Left lung (tissue), 4 donors: ENCODE measurements at regions not wholly inside any gene's neighbourhood (a gene's known extent, or its start where the extent isn't known, plus 50 kb on each side); places are given as distances from the start of the nearest gene placed in this dataset.
A peak's percentile ranks its signal among the peaks of the same experiment; 100 is the strongest.

Source experiments
- ATAC-seq: fragments of 200-7000 bp; cut with Tn5 transposase; one replicate; pipeline ENCODE4 v1.9.1; 2020; ENCODE audit warnings: moderate library complexity
- DNase-seq, 4 donors: peaks; one replicate each; pipeline ENCODE4 v3.0.0-alpha.2; 2013 to 2020
- H3K27ac ChIP-seq, 2 donors: fragments of 200-600 bp; sonication (generic) in 1 of 2; one replicate each; pipeline versions ENCODE4 v1.5.0 to v1.8.0; 2020 to 2021
- H3K27me3 ChIP-seq, 2 donors: fragments of 200-600 bp; sonication (generic) in 1 of 2; one replicate each; pipeline versions ENCODE4 v1.5.0 to v1.8.0; 2020 to 2021
- H3K36me3 ChIP-seq, 2 donors: fragments of 200-600 bp; sonication (generic) in 1 of 2; one replicate each; pipeline versions ENCODE4 v1.5.0 to v1.8.0; 2020 to 2021
- H3K4me1 ChIP-seq, 2 donors: fragments of 200-600 bp; one replicate each; pipeline ENCODE4 v1.8.0; 2021
- H3K4me3 ChIP-seq, 2 donors: fragments of 200-600 bp; sonication (generic) in 1 of 2; one replicate each; pipeline versions ENCODE4 v1.5.0 to v1.8.0; 2020 to 2021; ENCODE audit warnings: mild to moderate bottlenecking in 1 of 2
- H3K9me3 ChIP-seq, 2 donors: fragments of 200-600 bp; sonication (generic) in 1 of 2; one replicate each; pipeline versions ENCODE4 v1.5.0 to v1.8.0; 2020 to 2021
- CTCF ChIP-seq, 2 donors: fragments of 200-600 bp; sonication (generic) in 1 of 2; IDR thresholded peaks; one replicate each; pipeline versions ENCODE4 v1.5.0 to v1.8.0; 2021; ENCODE audit warnings: antibody characterized with exemption in 2 of 2
- intact Hi-C, 2 donors: fragments of 100-400 bp; cut with DNase I; formaldehyde crosslinking; loops; one replicate each; pipeline versions ENCODE4 v1.11.2 to v1.14.2; 2022
- donor health status: DM: no; HTN: yes; CAD: no.
- donor health status: DM: no; HTN: no; CAD: no.

- Histone ChIP-seq H3K36me3 (no peaks in the 10 kb centered on the region), H3K27ac (peak overlapping the region in 1 of 2 donors; percentile 5), H3K4me3 (no peak overlapping the region), H3K27me3 (no peaks in the 10 kb centered on the region), H3K4me1 (peaks cover 17 to 53% of the 10 kb centered on the region in 2 donors), H3K9me3 (no peaks in the 10 kb centered on the region)
- ATAC-seq: no peak
- TF ChIP-seq CTCF (IDR thresholded peaks at IDR 0.05): no peak
- no peak for DNase-seq
- intact Hi-C loops: no loop called here
These were observed 91.8 kb upstream of the KLF7 start for GRCh38 chr2:207257251-207258250.

GRCh38 chr2:207258263-207258991 is 92.7 kb upstream of the KLF7 start:
- H3K4me1 ChIP-seq: peaks cover 17 to 53% of the 10 kb centered on the region in 2 donors
- DNase-seq (peak in 1 of 4 donors; percentile 66), ATAC-seq (peak; percentile 88)
- peak overlapping the region; percentile 5 to 53 for H3K27ac ChIP-seq
- H3K9me3 ChIP-seq: no peaks in the 10 kb centered on the region
- no peaks in the 10 kb centered on the region for H3K27me3 ChIP-seq
- no peak for TF ChIP-seq CTCF (IDR thresholded peaks at IDR 0.05)
- H3K36me3 ChIP-seq: no peaks in the 10 kb centered on the region
- no peak overlapping the region for H3K4me3 ChIP-seq
- intact Hi-C loops: no loop called here

GRCh38 chr2:207260021-207260420 is 94.3 kb upstream of the KLF7 start:
- Histone ChIP-seq H3K27ac (no peak overlapping the region), H3K4me3 (no peak overlapping the region), H3K36me3 (no peaks in the 10 kb centered on the region), H3K9me3 (no peaks in the 10 kb centered on the region), H3K27me3 (no peaks in the 10 kb centered on the region), H3K4me1 (peaks cover 17 to 42% of the 10 kb centered on the region in 2 donors)
- ATAC-seq: no peak
- no peak for DNase-seq
- intact Hi-C loops: no loop called here
- TF ChIP-seq CTCF (IDR thresholded peaks at IDR 0.05): no peak

- no peak for DNase-seq
- H3K4me1 ChIP-seq: peaks cover 17 to 33% of the 10 kb centered on the region in 2 donors
- intact Hi-C loops: no loop called here
These were observed 95.2 kb upstream of the KLF7 start for GRCh38 chr2:207260947-207261346.

More at GRCh38 chr2:207260947-207261346, 95.2 kb upstream of the KLF7 start:
- Histone ChIP-seq H3K27ac (no peak overlapping the region), H3K27me3 (no peaks in the 10 kb centered on the region), H3K36me3 (no peaks in the 10 kb centered on the region), H3K9me3 (no peaks in the 10 kb centered on the region), H3K4me3 (no peak overlapping the region)
- no peak for ATAC-seq
- TF ChIP-seq CTCF (IDR thresholded peaks at IDR 0.05): no peak
